ENCODE measurements at regions not wholly inside any gene's neighbourhood (a gene's known extent, or its start where the extent isn't known, plus 50 kb on each side); places are given as distances from the start of the nearest gene placed in this dataset.

DNA sequence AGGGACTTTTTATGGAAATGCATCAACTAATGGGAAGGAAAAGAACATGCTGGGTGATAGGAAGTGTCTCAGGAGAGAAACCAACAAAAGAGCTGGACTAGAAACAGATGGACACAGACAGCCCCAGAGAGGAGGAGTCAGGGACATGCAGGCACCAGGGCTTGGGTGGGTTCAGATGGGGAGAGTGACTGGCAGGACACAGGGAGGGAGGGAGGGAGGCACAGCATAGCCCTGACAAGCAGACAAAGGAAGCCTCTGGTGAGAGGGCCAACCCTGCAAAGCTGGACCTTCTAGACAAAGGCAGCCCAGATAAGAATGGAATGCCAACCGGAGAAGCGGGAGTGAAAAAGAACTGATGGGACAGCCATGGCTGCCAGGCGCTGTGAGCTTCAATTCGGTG is 568.8 kb downstream of the AJAP1 start:
- DNase-seq: no peak

GRCh38 chr1:5222626-5223025 is 568.2 kb downstream of the AJAP1 start:
- no peak for DNase-seq

- no peak for DNase-seq
Measured at GRCh38 chr1:5221451-5221850, 567.0 kb downstream of the AJAP1 start.

DNA sequence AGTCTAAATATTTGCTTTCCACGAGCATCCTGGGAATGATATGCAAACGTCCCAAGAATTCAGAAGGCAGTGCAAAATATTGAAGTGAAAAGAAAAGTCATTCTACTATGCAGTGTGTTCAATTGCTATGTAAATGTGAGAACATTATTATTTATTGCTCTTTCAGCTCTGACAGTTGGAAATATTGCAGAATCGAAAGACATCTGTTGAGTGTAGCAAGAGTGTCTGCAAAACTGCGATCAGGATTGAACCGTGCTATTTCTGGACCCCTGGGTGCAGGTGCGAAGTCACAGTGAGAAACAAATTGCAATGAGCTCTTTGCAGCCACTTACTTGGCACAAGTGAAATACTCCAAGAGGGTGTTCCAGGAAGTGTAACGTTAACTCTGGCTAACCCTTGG is 566.4 kb downstream of the AJAP1 start:
- DNase-seq: no peak

GRCh38 chr1:5220421-5220820 is 566.0 kb downstream of the AJAP1 start:
- DNase-seq: no peak

DNA sequence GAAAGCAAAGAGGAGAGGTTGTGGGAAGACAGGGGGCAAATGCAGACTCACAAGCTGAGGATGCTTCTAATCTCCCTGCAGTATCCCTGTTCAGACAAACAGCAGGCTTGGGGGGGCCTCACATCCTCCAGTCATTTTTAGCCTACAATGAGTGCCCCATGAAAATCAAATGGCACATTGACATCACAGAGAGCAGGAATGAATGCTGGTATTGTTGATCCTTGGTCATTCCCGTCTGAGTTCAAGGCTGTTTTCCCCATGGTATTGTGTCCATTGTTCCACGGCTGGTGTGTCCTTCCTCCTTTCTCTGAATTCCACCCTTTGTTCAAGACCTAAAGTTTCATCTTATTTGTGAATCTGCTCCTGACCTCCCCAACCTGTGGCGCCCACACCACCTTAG is 545.6 kb downstream of the AJAP1 start:
- DNase-seq: no peak

DNA sequence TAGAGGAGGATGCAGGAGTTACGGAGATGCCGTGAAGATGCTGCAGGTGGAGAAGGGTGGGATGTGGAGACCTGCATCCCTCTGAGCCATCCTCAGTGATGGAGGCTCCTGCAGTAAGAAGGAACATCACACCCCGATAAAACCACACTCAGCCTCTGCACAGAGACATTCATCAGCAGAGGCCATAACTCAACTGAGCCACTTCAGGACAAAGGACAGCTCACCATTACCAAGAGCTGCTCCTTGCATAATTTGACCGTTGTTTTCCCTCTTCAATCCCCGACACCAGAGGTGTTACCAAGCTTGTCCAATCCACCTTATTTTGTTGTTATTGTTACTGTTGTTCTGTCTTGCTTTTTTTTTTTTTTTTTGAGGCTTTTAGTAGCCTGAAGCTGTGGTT is 543.9 kb downstream of the AJAP1 start:
- no peak for DNase-seq

- no peak for DNase-seq
Measured at GRCh38 chr1:5191470-5191869, 537.1 kb downstream of the AJAP1 start.

GRCh38 chr1:5189384-5189783 is 535.0 kb downstream of the AJAP1 start:
- no peak for DNase-seq

GRCh38 chr1:5165762-5166161 is 511.4 kb downstream of the AJAP1 start:
- no peak for DNase-seq

DNA sequence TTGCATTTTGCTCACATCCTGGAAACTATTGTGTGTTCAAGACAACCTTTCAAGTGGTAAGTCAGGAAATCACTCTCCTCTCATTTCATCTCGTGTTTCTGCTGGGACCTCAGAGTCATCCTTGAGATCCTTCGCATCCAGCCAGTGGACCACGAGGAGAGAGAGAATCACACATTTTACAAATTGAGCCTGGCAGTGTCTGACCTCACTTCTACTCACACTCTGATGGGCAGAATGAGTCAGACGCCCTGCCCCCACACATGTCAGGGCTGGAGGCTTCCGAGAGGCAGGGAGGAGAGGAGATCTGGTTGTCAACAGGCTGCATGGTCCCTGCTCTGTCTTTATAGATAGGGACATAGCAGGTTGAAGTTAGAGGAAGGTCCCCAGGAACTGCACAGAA is 509.7 kb downstream of the AJAP1 start:
- DNase-seq: no peak

DNA sequence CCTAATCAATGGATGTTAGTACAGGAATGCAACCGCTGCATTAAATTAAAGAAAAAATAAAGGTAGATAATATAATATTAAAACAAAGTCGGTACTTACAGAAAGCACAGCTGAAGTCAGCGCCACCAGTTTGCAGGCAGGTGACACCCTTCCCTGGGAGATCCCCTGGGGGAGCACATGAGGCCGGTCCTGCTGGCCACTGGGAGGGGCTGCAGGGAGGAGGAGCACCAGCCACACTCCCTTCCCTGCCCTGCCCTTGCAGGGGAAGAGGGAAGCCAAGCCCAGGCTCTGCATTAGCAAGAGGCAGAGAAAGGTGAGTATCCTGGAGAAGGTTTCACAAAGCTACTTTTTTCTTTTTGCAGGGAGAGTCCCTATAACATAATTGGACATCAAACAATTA is 507.0 kb downstream of the AJAP1 start:
- DNase-seq: no peak

- no peak for DNase-seq
Measured at GRCh38 chr1:5157175-5157574, 502.8 kb downstream of the AJAP1 start.

DNA sequence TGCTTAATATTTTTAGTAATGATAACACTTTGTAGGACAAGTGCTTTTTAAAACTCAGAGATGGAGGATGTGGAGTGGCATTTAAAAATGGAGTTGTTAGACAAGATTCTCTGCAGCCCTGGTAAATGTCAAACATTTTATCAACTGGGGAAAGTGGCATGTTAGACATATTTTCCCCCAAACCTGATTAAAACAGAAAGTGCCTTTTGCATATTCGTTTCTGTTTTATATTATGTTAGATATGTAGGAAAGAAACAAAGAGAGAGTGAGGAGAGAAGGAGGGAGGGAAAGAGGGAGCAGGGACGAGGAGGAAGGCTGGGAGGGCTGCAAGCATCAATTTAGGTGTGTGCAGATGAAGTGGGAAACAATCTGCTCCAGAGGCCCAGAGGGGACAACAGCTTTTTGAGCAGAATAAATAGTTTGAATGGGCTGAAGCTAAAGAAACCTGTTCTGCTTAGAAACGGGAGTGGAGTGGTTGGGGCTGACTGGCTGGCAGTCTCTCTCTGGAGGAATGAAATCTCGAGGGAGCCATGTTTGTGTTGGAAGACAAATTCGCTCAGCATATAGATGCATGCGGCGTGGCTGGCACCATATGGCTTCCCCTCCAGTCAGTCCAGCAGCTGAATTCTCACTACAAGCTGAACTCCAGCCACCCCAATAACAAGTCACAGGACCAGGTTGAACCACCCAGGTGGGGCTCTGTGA is 502.2 kb downstream of the AJAP1 start:
- no peak for DNase-seq

DNA sequence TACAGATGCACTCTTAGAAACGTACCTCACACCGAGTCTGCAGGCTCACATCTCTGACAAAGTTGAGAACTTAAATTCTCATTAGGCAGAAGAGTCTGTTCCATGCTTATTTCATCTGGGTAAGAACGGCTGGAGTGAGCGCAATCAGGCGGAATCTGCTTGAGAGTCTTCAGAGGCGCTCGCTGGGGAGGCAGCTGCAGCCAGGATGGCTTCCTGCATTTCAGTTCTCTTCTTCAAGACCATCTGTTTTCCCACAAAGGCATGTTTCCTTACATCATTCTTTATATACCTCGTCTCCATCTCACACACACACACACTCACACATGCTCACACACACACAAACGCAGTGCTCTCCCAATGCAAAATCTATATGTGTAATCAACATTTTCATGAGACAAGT is 497.1 kb downstream of the AJAP1 start:
- no peak for DNase-seq

DNA sequence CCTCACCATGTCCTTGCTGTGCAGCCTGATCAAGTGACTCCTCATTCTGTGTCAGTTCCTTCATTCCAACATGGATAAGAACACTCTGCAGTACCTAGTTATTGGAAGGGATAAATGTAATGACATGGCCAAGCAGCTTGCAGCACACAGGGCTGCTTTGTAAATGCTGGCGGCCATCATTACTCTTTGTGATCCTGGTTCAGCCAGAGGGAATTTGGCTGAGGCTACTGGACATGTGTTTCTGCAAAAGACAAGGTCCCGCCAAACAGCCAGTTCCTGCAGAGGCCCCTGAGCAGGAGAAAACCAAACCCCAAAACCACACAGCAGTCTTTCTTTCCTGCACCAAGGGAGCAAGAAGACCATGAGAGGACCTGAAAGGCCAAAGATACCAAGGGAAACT is 495.8 kb downstream of the AJAP1 start:
- DNase-seq: no peak

- DNase-seq: no peak
Measured at GRCh38 chr1:5147806-5148205, 493.4 kb downstream of the AJAP1 start.

GRCh38 chr1:5142389-5142788 is 488.0 kb downstream of the AJAP1 start:
- DNase-seq: no peak

DNA sequence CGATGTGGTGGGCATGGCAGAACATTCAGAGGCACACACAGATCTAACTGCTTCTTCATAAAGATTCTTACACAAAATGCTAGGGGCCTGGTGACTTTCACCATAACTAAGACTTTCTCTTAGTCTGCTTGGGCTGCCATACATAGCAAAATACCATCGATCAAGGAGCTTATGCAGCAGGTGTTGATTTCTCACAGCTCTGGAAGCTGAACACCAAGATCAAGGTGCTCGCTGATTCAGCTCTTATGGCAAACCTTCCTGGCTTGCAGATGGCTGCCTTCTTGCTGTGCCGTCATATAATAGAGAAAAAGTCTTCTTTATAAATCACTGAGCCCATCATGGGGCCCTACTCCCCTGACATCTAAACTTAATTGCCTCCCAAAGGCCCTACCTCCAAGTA is 487.3 kb downstream of the AJAP1 start:
- no peak for DNase-seq

- DNase-seq: no peak
Measured at GRCh38 chr1:5140962-5141361, 486.6 kb downstream of the AJAP1 start.

DNA sequence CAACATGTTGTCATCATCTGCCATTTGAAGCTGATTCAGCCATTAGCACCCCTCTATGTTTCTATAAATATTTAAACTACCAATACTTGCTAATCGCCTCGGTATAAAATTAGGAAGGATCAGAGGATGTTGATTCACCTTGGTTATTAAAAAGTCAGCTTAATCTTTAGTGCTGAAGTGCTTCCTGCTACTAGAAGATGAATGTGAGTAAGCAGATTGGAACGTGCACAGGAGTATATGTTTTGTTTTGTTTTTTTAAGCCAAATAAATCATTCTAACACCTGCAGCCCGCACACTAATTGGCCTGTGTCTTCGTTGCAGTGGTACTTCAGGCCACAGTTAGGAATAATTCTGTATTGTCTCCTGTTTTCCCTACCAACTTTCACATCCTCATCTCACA is 485.7 kb downstream of the AJAP1 start:
- no peak for DNase-seq

- DNase-seq: no peak
Measured at GRCh38 chr1:5129746-5130355, 475.4 kb downstream of the AJAP1 start.

DNA sequence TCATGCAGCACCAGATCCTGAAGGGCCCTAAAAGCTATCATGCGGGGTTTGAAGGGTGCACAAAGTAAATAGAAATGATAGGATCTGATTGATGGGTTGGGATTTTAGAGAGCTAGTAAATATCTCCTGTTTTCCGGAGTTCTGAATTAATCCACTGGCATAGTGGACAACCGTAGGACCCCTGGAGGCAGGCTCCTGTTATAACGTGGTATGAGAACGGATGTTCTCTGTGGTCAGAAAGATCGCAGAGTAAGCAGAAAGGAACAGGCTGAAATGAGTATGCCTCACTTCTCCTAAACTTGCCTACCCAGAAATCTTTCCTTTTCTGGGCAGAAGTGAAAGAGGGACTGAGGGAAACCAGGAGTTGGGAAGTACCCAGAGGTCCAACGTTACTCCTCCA is 470.8 kb downstream of the AJAP1 start:
- DNase-seq: no peak

- no peak for DNase-seq
Measured at GRCh38 chr1:5120559-5120958, 466.1 kb downstream of the AJAP1 start.

Data from skin of body (tissue), 1 donor.